ENCODE measurements at regions not wholly inside any gene's neighbourhood (a gene's known extent, or its start where the extent isn't known, plus 50 kb on each side); places are given as distances from the start of the nearest gene placed in this dataset.

GRCh38 chr20:23156842-23157423 lies 70.8 kb upstream of the CD93 start:
- Histone ChIP-seq H3K4me1 (peaks cover 0 to 74% of the 10 kb centered on the region in 2 donors), H3K9me3 (no peaks in the 10 kb centered on the region), H3K4me3 (no peak overlapping the region), H3K27me3 (no peaks in the 10 kb centered on the region), H3K27ac (peak overlapping the region; percentile 57 to 60), H3K36me3 (no peaks in the 10 kb centered on the region)
- no peak for TF ChIP-seq CTCF (IDR thresholded peaks at IDR 0.05)
- DNase-seq (ENCODE audit: low spot score): no peak

DNA sequence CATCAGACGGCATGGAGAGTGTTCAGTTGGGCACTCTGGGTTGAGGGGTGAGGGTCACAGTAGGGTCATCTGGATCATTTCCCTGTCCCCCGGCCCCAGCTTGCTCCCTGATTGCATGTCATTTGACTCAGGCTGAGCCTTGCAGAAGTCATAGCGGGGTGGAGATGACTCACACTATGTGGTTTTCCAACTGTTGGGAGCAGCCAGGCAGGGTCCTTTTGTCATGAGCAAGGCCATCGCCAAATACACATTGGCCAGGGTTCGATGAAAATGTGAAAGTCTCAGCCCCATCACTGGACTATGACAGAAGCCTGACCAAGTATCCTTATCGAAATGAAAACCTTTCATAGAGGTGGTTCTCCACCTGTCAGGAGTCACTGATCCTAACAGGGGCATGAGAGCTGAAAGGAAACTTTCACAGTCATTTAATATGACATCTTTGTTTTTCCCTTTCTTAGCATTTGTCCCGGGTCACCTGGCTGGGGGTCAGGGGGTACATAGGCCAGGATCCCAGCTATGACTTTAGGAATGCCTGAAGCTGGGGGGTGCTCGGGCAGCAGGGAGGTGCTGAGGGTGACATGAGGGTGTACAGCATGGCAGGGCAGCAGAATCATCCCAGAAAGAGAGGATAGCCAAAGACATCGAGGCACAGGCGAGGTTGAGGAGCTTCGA lies 70.2 kb upstream of the CD93 start:
- no peak overlapping the region for H3K4me3 ChIP-seq
- no peaks in the 10 kb centered on the region for H3K9me3 ChIP-seq
- peak; percentile 88 for DNase-seq (ENCODE audit: low spot score)
- H3K27me3 ChIP-seq: no peaks in the 10 kb centered on the region
- no peak for TF ChIP-seq CTCF (IDR thresholded peaks at IDR 0.05)
- peak overlapping the region; percentile 57 to 60 for H3K27ac ChIP-seq
- peaks cover 0 to 74% of the 10 kb centered on the region in 2 donors for H3K4me1 ChIP-seq
- no peaks in the 10 kb centered on the region for H3K36me3 ChIP-seq

DNA sequence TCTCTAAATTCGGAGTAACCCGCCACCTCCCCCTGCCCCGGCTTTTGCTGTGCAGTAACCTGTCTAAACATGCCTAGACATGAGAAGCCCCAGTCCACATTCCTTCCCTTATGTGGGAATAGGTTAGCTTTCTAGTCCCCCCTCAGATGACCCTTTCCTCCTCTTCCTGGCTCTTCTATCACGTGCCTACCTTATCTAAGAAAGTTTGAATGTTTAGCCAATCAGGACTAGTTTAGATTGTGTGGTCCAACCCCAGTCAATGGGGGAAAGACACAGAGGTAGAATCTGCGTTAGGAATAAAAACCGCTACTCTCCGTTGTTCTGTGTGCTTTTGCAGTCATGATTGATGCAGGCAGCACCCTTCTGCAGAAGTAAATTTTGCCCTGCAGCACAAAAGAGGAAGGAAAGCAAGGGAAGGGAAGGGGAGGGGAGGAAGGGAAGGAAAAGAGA lies 69.0 kb upstream of the CD93 start:
- TF ChIP-seq CTCF (IDR thresholded peaks at IDR 0.05): no peak
- peak; percentile 50 for DNase-seq (ENCODE audit: low spot score)
- no peaks in the 10 kb centered on the region for H3K9me3 ChIP-seq
- H3K27me3 ChIP-seq: no peaks in the 10 kb centered on the region
- H3K36me3 ChIP-seq: no peaks in the 10 kb centered on the region
- H3K4me1 ChIP-seq: peaks cover 0 to 75% of the 10 kb centered on the region in 2 donors
- H3K4me3 ChIP-seq: no peak overlapping the region
- H3K27ac ChIP-seq: peak overlapping the region in 1 of 2 donors; percentile 42

GRCh38 chr20:23153696-23154341 lies 67.7 kb upstream of the CD93 start:
- no peaks in the 10 kb centered on the region for H3K9me3 ChIP-seq
- no peaks in the 10 kb centered on the region for H3K36me3 ChIP-seq
- H3K4me1 ChIP-seq: peaks cover 0 to 78% of the 10 kb centered on the region in 2 donors
- DNase-seq (ENCODE audit: low spot score): peak; percentile 56
- H3K27me3 ChIP-seq: no peaks in the 10 kb centered on the region
- no peak overlapping the region for H3K4me3 ChIP-seq
- TF ChIP-seq CTCF (IDR thresholded peaks at IDR 0.05): no peak
- H3K27ac ChIP-seq: peak overlapping the region; percentile 86 to 91

- Histone ChIP-seq H3K27ac (peak overlapping the region; percentile 86 to 91), H3K4me1 (peaks cover 0 to 87% of the 10 kb centered on the region in 2 donors), H3K36me3 (no peaks in the 10 kb centered on the region), H3K27me3 (no peaks in the 10 kb centered on the region), H3K9me3 (no peaks in the 10 kb centered on the region), H3K4me3 (no peak overlapping the region)
- TF ChIP-seq CTCF (IDR thresholded peaks at IDR 0.05): no peak
- peak; percentile 56 for DNase-seq (ENCODE audit: low spot score)
Observed at GRCh38 chr20:23152902-23153301, 66.8 kb upstream of the CD93 start.

All from right atrium auricular region (tissue), 2 donors.